D721Med (cell line): ENCODE measurements at regions not wholly inside any gene's neighbourhood (a gene's known extent, or its start where the extent isn't known, plus 50 kb on each side); places are given as distances from the start of the nearest gene placed in this dataset.

Experiments used
- DNase-seq: peaks from one replicate; pipeline ENCODE4 v3.0.0; 2011; ENCODE audit warnings: low spot score; ENCODE audit not compliant: insufficient read length
- FAIRE-seq: peaks from 2 replicates; lab custom pipeline; 2011; peaks lifted over from hg19 to GRCh38; lab: Jason Lieb, UNC
- CTCF ChIP-seq: IDR thresholded peaks from 2 replicates; pipeline ENCODE4 v1.5.1; 2012; ENCODE audit warnings: mild to moderate bottlenecking, control low read depth; ENCODE audit not compliant: insufficient read depth; ENCODE audit errors: missing control alignments

DNA sequence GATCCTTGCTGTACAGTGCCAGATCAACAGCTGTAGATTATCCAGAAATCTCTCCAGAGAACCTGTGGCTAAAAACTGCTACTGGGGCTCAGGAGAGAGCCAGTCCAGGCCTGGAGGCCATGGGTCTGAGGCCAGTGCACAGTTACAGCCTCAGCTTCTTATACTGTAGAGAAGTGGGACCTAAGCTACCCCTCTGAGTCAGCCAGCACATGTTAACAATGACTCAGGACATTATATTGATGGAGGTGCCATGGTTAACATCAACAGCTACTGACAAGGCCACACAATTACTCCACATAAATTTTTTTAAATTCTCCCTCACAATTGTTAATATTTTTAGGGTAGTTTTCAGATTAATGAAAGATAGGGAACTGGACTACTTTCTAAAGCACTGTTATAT is 138.5 kb downstream of the RBM26 start:
- no peak for FAIRE-seq
- DNase-seq = no peak
- TF ChIP-seq CTCF = no peak

DNA sequence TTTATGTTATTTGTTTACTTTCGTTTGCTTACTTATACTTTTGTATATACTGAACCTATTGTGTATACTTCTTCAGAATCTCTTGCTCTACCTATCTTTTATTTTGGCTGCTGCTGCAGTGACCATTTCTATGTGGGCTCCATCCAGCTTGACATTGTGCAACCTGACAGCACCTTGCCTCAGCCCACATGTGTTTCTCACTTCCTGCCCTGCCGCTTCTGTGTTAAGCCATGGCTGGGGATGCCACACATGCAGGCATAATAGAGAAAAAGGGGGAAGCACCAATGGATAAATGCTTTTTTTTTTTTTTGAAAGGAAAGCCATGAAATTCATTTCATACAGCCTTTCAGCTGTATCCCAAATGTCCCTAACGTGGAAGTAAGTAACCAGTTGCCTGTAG is 147.6 kb downstream of the RBM26 start:
- TF ChIP-seq CTCF = no peak
- no peak for DNase-seq
- FAIRE-seq = no peak

- FAIRE-seq (no peak), DNase-seq (no peak)
- no peak for TF ChIP-seq CTCF
Observed at GRCh38 chr13:79246578-79246949, 159.5 kb downstream of the RBM26 start.

- DNase-seq = no peak
- FAIRE-seq = no peak
- TF ChIP-seq CTCF = no peak
Observed at GRCh38 chr13:79245937-79246577, 160.0 kb downstream of the RBM26 start.

DNA sequence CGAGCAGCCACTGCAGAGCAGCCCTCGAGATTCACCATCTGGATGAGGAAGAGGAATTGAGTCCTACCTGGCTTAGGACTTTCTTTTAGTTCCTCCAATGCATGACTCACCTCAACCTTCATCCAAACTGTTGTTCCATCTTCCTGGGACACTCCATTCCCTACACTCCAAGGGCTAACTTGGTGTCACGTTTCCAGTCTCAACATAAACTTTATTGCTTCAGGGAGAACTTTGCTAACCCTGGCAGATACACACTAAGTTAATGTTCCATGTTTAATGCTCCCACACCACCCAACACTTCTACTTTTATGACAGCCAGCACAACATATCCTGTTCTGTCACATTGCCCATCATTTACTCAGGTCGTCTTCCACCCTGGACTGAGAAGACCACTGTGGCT is 164.4 kb downstream of the RBM26 start:
- FAIRE-seq = no peak
- no peak for TF ChIP-seq CTCF
- no peak for DNase-seq

DNA sequence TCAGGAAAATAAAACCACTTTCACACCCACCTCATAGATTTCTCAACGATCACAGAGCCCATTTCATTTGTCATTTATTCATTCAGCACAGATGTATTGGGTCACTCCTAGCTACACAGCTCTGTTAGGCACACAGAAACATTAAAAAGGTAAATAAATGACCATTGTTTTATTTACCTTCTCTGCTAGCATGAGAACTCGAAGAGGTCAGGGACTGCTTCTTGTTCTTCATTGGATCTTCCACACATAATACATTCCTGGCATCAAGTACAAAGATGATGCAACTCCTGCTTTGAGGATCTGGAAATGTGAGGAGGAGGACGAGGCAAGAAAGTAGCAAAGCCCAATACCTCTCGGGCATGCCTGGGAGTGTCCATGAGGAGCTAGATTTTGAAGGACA is 168.1 kb downstream of the RBM26 start:
- no peak for FAIRE-seq

DNA sequence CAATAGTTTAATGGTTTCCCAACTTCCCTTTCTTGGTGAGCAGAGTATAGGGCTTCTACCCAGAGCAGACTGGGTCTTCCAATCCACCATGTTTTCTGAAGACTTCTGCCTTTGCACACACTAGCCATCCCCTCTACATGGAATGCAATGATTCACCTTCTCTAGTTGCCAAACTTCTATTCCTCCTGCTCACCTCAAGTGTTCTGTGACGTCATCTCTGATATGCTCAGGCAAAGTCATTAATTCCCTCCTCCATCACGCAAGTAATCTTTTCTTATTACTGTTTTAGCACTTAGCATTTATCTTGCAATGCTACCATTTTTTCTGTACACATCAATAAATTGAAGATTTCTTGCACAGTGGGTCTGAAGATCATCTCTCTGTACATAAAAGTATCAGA is 174.2 kb downstream of the RBM26 start:
- FAIRE-seq = no peak
- TF ChIP-seq CTCF = no peak

More for the DNA sequence above, 168.1 kb downstream of the RBM26 start:
- TF ChIP-seq CTCF = no peak
- no peak for DNase-seq

More for the DNA sequence above, 174.2 kb downstream of the RBM26 start:
- no peak for DNase-seq
